Ovary (tissue), 7 donors: ENCODE measurements at regions not wholly inside any gene's neighbourhood (a gene's known extent, or its start where the extent isn't known, plus 50 kb on each side); places are given as distances from the start of the nearest gene placed in this dataset.
"Not testable (repeated sequence)": the region's sequence is repeated elsewhere in the genome, so short reads cannot be mapped to it uniquely, and the experiment has no call there.

Experiments
- DNase-seq, 5 donors: peaks; one replicate each; pipeline ENCODE4 v3.0.0-alpha.2; 2019 to 2020
- H3K27ac ChIP-seq, 2 donors: fragments of 200-600 bp; one replicate each; pipeline versions ENCODE4 v1.5.1 to v1.8.0; 2019 to 2022
- H3K27me3 ChIP-seq: fragments of 200-600 bp; one replicate; pipeline ENCODE4 v1.8.0; 2022
- H3K36me3 ChIP-seq: fragments of 200-600 bp; sonication (generic); one replicate; pipeline ENCODE4 v1.5.1; 2019
- H3K4me1 ChIP-seq: one replicate; pipeline ENCODE4 v1.8.1; 2013; ENCODE audit warnings: mild to moderate bottlenecking, moderate library complexity; ENCODE audit not compliant: insufficient read depth
- H3K4me3 ChIP-seq: fragments of 200-600 bp; sonication (generic); one replicate; pipeline ENCODE4 v1.5.1; 2017
- H3K9me3 ChIP-seq, 2 donors: fragments of 200-600 bp in 1 of 2; sonication (generic) in 1 of 2; one replicate each; pipeline versions ENCODE4 v1.5.1 to v1.8.1; 2013 to 2019; ENCODE audit warnings: mild to moderate bottlenecking in 1 of 2, moderate library complexity in 1 of 2
- EP300 ChIP-seq: sonication (generic); formaldehyde crosslinking; IDR thresholded peaks from one replicate; pipeline ENCODE4 v1.6.1; 2017; ENCODE audit warnings: antibody characterized with exemption
- POLR2A ChIP-seq: fragments of 450-650 bp; IDR thresholded peaks from one replicate; pipeline ENCODE4 v1.6.1; 2017; ENCODE audit warnings: antibody characterized with exemption, mild to moderate bottlenecking, moderate library complexity
- WGBS, 3 donors: extraction: QIAGEN DNeasy Blood & Tissue Kit in 1 of 3; methylation state at CpG; one replicate each; pipeline versions ENCODE4 v1.1.5 to v1.1.7; 2013 to 2017; 5-methylcytosine and 5-hydroxymethylcytosine counted together
- intact Hi-C, 4 donors: fragments of 100-400 bp; cut with DNase I; formaldehyde crosslinking; loops; one replicate each; pipeline versions ENCODE4 v1.11.0 to v1.15.1; 2022 to 2023
- TF ChIP-seq, protein P1 (sequence below), 3 donors: fragments of 450-650 bp in 2 of 3; fragments of 200-600 bp in 1 of 3; IDR thresholded peaks; one replicate each; pipeline versions ENCODE4 v1.5.1 to v1.8.0; 2016 to 2022; ENCODE audit warnings: antibody characterized with exemption in 3 of 3, mild to moderate bottlenecking in 1 of 3
- donor health status: DM: no; HTN: no; CAD: no; lungs with moderate emphysema.
- donor health status: DM: no; HTN: no; CAD: no.
- donor health status: Bipolar disorder and iron deficiency.
- donor health status: DM: no; HTN: no; CAD: no.
- donor health status: DM: yes; HTN: yes; CAD: no.

GRCh38 chr10:114749014-114749413, 72.6 kb upstream of the FHIP2A start:
- H3K27me3 ChIP-seq: no peaks in the 10 kb centered on the region

GRCh38 chr10:114749510-114749909, 72.1 kb upstream of the FHIP2A start:
- WGBS, 3 donors: 78 to 83% (median 79%) methylated on average over 6 of the region's 6 CpGs

More at GRCh38 chr10:114749014-114749413, 72.6 kb upstream of the FHIP2A start:
- WGBS, 3 donors: 50 to 80% (median 78%) methylated on average over 3 of the region's 3 CpGs
- no peak for DNase-seq
- no peak overlapping the region for H3K27ac ChIP-seq
- no peak overlapping the region for H3K4me3 ChIP-seq
- intact Hi-C loops: no loop called here
- TF ChIP-seq POLR2A: no peak
- TF ChIP-seq, protein P1, sequence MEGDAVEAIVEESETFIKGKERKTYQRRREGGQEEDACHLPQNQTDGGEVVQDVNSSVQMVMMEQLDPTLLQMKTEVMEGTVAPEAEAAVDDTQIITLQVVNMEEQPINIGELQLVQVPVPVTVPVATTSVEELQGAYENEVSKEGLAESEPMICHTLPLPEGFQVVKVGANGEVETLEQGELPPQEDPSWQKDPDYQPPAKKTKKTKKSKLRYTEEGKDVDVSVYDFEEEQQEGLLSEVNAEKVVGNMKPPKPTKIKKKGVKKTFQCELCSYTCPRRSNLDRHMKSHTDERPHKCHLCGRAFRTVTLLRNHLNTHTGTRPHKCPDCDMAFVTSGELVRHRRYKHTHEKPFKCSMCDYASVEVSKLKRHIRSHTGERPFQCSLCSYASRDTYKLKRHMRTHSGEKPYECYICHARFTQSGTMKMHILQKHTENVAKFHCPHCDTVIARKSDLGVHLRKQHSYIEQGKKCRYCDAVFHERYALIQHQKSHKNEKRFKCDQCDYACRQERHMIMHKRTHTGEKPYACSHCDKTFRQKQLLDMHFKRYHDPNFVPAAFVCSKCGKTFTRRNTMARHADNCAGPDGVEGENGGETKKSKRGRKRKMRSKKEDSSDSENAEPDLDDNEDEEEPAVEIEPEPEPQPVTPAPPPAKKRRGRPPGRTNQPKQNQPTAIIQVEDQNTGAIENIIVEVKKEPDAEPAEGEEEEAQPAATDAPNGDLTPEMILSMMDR (IDR thresholded peaks at IDR 0.05): no peak
- H3K36me3 ChIP-seq: no peaks in the 10 kb centered on the region
- H3K4me1 ChIP-seq: no peaks in the 10 kb centered on the region
- no peaks in the 10 kb centered on the region for H3K9me3 ChIP-seq

GRCh38 chr10:114751856-114752255, 69.7 kb upstream of the FHIP2A start:
- intact Hi-C loops: no loop called here
- no peak overlapping the region for H3K4me3 ChIP-seq
- no peaks in the 10 kb centered on the region for H3K36me3 ChIP-seq
- no peak for TF ChIP-seq EP300
- TF ChIP-seq, protein P1 (IDR thresholded peaks at IDR 0.05): no peak
- TF ChIP-seq POLR2A: no peak
- no peak for DNase-seq
- no peaks in the 10 kb centered on the region for H3K9me3 ChIP-seq
- no peaks in the 10 kb centered on the region for H3K27me3 ChIP-seq
- no peak overlapping the region for H3K27ac ChIP-seq
- WGBS, 3 donors: 91 to 94% (median 93%) methylated on average over 3 of the region's 3 CpGs
- no peaks in the 10 kb centered on the region for H3K4me1 ChIP-seq

More at GRCh38 chr10:114749510-114749909, 72.1 kb upstream of the FHIP2A start:
- H3K4me1 ChIP-seq: no peaks in the 10 kb centered on the region
- no peaks in the 10 kb centered on the region for H3K27me3 ChIP-seq
- no peak overlapping the region for H3K27ac ChIP-seq
- intact Hi-C loops: no loop called here
- H3K36me3 ChIP-seq: no peaks in the 10 kb centered on the region
- H3K4me3 ChIP-seq: no peak overlapping the region
- TF ChIP-seq, protein P1 (IDR thresholded peaks at IDR 0.05): no peak
- TF ChIP-seq EP300 (no peak), POLR2A (no peak)
- no peak for DNase-seq
- H3K9me3 ChIP-seq: no peaks in the 10 kb centered on the region

- DNase-seq, H3K36me3 ChIP-seq, H3K4me3 ChIP-seq, H3K27me3 ChIP-seq, H3K27ac ChIP-seq, H3K9me3 ChIP-seq, H3K4me1 ChIP-seq, intact Hi-C loops: not testable (repeated sequence)
- WGBS, 3 donors: 95 to 99% (median 98%) methylated on average over 1 of the region's 1 CpG
These were observed 69.0 kb upstream of the FHIP2A start for GRCh38 chr10:114752570-114752969.

- DNase-seq: no peak
- H3K36me3 ChIP-seq: no peaks in the 10 kb centered on the region
- no peak overlapping the region for H3K27ac ChIP-seq
- WGBS, 3 donors: 84 to 86% (median 85%) methylated on average over 5 of the region's 5 CpGs
- intact Hi-C loops: no loop called here
- no peak overlapping the region for H3K4me3 ChIP-seq
- TF ChIP-seq, protein P1 (IDR thresholded peaks at IDR 0.05): no peak
- no peaks in the 10 kb centered on the region for H3K9me3 ChIP-seq
- no peaks in the 10 kb centered on the region for H3K27me3 ChIP-seq
- no peaks in the 10 kb centered on the region for H3K4me1 ChIP-seq
These were observed 68.5 kb upstream of the FHIP2A start for GRCh38 chr10:114753126-114753525.
